Renal pelvis (tissue), 1 donor: ENCODE measurements at regions not wholly inside any gene's neighbourhood (a gene's known extent, or its start where the extent isn't known, plus 50 kb on each side); places are given as distances from the start of the nearest gene placed in this dataset.

ENCODE experiments used
- DNase-seq: peaks from one replicate; pipeline ENCODE4 v3.0.0-alpha.2; 2013

- no peak for DNase-seq
Measured at GRCh38 chr6:102623201-102623600, 1229.7 kb downstream of the GRIK2 start.

GRCh38 chr6:102619585-102619984 is 1226.1 kb downstream of the GRIK2 start:
- peak; percentile 0 for DNase-seq

DNA sequence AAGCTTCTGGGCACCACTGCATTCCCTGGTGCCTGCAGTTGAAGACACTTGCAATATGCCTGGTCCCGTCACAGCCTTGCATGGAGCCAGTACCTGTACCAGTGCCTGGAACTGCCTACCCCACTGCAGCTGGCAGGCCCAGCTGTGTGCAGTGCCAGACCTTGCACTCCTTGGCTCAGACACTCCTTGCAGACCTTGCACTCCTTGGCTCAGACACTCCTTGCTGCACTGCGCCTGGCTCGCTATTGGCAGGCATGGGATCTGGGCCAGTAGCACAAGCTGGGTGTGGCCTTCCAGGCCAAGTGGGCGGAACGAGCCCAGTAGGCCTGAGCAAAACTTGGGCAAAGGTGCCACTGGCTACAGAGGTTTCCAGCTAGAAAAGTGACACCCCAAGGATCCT is 1189.1 kb downstream of the GRIK2 start:
- DNase-seq = no peak

GRCh38 chr6:102581378-102582124 is 1188.0 kb downstream of the GRIK2 start:
- DNase-seq = no peak

- DNase-seq = no peak
Measured at GRCh38 chr6:102571236-102571908, 1177.9 kb downstream of the GRIK2 start.

GRCh38 chr6:102562713-102563112 is 1169.2 kb downstream of the GRIK2 start:
- DNase-seq = no peak

GRCh38 chr6:102553214-102553613 is 1159.7 kb downstream of the GRIK2 start:
- no peak for DNase-seq

DNA sequence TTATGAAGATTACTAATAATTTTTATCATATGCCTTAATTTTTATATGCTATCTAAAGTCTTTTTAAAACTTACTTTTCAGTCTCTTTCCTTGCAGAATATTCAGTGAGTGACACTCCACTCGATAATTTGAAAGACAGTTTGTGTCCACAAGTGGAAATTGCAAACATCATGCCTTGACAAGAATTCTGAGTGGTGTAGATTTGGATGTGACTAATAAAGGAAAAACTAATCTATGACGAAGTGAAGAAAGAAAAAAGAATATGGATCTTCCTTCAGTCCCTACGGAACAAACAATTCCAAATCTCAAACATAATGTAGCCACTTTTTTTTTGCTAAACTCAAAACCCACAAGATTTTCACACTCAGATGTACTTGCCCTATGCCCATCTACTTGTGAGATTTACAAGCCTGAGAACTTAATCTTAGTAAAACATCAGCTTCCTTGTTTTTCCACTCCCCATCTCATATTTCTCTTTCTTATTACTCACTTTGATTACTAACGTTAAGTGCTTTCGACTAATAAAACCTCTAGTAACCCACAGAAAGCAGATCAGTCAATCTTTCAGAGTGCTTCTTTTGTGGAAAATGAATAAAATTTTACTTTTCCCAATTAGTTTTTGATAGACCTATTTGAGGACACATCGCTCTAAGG is 1155.8 kb downstream of the GRIK2 start:
- peak; percentile 10 for DNase-seq

DNA sequence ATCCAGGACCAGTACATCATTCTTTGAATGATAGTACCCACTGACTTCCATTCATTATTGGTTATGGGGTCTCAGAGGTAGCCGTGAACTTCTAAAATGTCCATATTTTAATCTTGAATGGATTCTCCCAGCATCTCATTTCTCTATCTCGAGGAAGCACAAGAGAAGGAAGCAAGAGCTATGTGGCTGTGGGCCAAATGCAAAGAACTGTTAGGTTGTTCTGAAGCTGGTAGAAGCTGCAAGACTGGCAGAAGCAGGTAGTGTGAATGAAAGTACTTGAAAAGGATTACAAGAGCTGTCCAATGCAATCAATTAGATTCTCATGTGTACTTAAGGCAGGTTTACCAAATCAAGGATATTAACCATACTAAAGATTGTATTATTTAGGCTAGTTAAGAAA is 1131.8 kb downstream of the GRIK2 start:
- DNase-seq = no peak

DNA sequence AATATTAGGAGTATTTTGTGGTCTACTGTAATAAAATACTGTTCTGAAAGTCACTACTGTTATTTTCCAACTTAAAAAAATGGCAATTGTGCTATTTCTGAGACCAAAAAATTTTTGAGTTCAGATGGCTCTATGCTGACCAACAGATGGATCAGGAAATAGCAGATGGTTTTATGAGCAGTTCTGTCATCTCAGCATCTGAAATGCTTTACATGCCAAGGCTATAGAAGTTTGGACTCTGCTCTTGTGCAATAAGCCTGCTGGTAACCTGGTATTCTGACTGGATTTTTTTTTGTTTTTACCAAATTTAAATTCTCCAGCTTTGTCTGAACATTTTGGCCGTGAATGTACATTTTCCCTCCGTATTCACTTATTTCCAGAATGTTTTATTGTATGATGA is 1127.5 kb downstream of the GRIK2 start:
- no peak for DNase-seq

DNA sequence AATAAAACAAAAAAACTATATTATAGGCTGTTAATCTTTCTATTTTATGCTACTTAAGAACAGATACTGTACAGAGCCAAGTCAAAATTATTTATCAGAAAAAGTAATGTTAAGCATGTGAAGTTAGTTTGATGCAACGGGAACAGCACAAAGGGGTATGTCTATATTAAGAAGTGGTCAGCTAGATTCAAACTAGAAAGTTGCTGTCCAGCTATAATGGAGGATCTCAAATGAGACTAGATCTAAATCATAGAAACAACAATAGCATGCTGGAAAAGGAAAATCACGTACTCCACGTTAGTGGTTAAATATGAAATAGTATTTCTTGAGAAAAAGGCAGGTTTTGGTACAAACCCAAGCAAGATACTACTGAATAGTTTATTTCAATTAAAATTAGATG is 1124.0 kb downstream of the GRIK2 start:
- DNase-seq = no peak

GRCh38 chr6:102501615-102502014 is 1108.1 kb downstream of the GRIK2 start:
- DNase-seq = no peak

GRCh38 chr6:102494808-102495207 is 1101.3 kb downstream of the GRIK2 start:
- DNase-seq = no peak

DNA sequence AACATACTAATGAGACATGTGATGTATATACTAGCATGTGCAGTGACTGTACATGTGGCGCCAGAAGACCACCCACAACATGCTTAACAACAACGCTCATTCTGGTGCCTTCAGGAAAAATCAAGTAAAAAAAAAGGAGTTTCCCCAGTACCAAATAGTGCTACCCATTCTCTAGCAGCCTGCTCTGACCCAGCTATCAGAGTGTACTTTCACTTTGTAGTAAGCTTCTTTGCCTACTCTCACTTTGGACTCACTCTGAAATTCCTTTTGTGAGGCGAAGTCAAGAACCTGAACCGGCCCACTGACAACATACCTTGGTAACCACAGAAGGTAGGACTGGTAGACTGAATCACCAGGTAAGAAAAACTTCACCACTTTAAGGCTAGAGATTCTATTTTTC is 1100.0 kb downstream of the GRIK2 start:
- DNase-seq = no peak

DNA sequence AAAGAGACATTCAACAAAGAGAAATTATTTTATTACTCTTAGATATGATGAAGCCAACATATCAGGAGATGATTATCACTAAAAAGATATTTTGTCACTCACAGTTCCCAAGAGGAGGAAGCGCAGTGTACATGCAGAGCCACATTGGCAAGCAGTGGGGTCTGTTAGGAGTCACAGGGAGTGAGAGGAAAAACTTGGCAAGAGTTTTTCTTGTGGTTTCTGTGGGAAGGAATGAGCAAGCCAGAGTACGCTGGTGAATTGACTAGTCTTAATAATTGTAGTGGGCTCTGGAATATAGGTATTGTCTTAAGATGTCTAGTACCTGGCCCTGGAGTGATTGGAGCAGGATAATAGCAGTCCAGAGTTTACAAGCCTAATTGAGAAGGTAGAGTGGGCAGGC is 1095.2 kb downstream of the GRIK2 start:
- DNase-seq = no peak

DNA sequence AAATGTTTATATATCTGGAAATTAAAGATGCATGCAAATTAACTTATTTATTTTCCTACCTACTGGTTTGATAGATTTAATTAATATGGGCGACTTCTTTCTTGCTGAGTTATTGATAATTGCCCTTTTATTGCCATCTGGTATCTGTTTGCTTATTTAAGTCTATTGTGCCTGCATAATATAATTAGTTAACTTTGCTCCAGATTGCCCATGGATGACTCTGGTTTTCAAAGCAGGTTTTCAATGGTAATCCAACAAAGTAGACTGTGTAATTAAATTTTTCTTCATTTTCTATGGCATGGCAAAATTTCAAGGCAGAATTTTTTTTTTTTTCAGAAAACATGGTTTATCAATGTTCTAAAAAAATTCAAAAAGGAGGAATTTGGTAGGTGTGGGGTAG is 1092.0 kb downstream of the GRIK2 start:
- DNase-seq = no peak

GRCh38 chr6:102474041-102474807 is 1080.7 kb downstream of the GRIK2 start:
- DNase-seq = no peak

- DNase-seq = no peak
Measured at GRCh38 chr6:102458990-102459389, 1065.5 kb downstream of the GRIK2 start.

DNA sequence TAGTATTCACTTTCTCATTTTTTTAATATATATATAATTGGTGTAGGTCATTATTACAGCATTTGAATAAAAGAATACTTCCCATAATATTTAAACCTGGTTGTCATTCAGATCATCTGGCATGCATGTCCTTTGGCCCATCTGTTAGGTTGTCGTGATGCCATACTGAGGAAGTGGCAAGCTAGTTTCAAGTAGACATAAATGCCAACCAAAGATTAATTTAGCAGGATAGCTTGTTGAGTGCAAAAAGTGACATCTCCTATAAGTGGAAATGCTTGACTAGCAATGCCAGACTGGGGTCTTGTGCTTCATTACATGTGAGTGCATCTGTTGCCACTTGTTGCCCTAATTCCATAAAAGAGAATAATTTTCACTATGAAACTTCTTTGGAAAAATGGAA is 1044.7 kb downstream of the GRIK2 start:
- DNase-seq = no peak

DNA sequence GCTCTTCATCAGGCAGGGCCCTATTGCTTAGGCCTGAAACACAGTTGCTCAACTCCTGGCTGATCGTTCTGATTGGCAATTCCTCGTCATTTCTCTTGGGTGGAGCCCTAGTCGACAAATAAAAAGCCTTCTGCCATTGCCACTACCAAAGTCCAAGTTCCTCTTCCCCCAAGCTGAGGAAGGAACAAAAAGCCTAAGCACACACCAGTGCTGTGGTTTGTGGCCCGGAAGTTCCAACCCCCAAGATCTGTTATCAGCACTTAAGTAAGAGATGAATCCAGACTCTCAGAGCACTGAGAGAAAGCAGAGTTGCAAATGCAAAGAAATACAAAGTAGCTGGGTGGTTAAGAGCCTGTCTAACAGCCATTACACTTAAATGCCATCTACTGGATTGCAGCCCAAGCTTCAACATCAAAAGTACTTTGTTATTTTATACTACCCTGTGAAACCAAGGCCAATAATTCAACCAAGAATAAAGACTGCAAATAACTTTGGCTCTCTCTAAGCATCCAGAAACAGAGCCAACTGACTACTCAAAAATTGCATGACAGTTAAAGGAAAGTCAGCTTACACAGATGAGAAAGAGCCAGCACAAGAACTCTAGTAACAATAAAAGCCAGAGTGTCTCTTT is 1024.0 kb downstream of the GRIK2 start:
- DNase-seq = no peak

DNA sequence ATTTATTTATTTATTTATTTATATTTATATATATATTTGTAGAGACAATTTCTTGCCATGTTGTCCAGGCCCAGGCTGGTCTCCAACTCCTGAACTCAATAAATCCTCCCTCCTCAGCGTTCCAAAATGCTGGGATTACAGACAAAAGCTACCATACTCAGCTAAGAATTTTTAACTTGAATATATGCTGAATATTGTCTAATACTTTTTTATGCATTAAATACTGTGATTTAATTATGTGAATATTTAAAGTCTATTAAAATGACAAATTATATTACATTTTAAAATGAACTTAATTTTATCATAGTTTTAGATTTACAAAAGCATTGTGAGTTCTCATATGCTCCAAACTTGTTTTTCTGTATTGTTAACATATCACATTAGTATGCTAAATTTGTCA is 1022.4 kb downstream of the GRIK2 start:
- DNase-seq = no peak

DNA sequence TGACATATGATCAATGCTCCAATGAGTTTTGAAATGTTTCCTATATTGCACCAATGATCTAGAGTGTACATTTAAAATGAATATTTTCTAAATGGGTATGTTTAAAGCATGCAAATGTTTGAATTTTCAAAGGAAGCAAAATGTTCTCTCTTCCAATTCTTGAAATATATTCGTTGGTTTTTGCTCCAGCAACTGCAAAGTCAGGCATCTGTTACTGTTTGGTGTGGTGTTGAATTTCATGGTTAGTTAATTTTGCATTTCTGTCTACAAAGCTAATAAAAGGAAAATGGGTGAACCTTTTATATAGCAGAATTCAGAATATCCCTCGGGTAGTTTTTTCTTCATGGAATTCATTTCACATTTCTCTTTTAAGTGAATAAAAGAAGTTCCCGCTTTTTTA is 1018.3 kb downstream of the GRIK2 start:
- no peak for DNase-seq
